CD4-positive, alpha-beta T cell treated with Interleukin-4 for 1 hour (primary cell): ENCODE measurements at regions not wholly inside any gene's neighbourhood (a gene's known extent, or its start where the extent isn't known, plus 50 kb on each side); places are given as distances from the start of the nearest gene placed in this dataset.
"Not testable (repeated sequence)": the region's sequence is repeated elsewhere in the genome, so short reads cannot be mapped to it uniquely, and the experiment has no call there.

Experiments used
- DNase-seq, 2 donors: peaks; one replicate each; pipeline ENCODE4 v3.0.0-alpha.2; 2020 to 2022

DNA sequence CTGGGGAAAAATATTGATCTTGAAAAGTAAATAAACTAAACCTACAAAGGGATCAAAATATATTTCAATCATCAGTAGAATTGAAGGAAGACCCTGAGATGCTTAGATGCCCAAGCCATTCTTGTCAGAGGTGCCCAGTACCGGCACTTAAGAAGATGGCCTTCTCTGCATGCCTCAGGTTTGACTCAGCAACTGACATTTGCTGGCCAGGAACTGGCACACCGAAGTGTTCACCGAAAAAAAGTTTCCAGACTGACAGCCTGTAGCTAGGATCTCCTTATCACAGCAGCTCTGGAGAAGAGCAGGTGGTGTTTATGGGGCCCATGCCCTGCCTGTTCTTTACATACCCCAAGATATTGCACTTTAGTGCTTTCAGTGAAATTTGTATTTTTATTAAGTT, 203.2 kb downstream of the MOXD1 start:
- no peak for DNase-seq

DNA sequence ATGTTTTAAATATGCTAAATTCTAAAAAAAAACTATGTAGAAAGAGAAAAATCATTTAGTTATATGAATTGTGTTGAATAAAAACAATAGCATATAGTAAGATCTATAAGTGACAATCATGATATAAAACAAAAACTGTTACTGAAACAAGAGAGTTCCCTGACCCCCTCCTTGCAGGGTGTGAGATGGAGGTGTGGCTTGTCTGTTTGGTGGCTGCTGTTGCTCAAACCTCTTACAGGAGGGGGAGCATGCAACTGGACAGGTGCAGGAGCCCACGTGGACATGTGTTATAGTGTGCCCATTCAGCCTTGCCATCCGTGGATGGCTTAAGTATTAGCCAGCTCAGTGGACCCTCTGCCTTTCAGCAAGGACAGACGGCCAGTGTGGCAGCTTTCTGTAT, 206.7 kb downstream of the MOXD1 start:
- no peak for DNase-seq

DNA sequence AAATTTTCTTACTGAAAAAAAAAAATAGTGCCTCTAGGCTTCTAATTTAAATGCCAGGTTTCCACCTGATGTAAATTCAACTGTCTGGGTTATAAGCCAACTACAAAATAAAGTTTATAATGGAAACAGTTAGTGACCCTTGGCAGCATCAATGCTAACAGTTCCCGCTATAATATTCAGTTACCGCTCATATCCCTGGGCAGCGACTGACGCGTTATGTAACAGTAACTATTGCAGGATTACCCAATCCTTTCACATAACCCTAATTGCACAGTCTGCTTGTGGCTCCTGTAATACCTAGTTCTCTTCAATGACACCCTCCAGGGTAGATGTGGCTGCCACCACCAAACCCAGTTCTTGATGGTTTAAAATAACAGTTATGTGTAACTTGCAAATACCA, 208.6 kb downstream of the MOXD1 start:
- DNase-seq, result no peak

DNA sequence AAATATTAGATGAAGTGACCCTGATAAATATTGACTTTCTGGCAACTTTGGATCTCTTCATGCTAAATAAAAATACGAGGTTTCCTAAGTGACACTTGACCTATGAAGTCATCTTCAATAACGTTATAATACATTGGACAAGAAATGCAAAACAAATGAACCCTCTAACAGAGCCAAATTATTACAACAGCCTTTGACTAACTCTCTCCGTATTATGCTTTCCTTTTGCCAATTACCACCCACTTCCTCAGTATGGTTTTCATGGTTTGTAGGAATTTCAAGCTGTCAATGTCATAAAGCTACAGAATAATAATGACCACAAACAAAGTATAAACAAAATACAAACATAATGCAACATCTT, 210.5 kb downstream of the MOXD1 start:
- DNase-seq, result no peak

DNA sequence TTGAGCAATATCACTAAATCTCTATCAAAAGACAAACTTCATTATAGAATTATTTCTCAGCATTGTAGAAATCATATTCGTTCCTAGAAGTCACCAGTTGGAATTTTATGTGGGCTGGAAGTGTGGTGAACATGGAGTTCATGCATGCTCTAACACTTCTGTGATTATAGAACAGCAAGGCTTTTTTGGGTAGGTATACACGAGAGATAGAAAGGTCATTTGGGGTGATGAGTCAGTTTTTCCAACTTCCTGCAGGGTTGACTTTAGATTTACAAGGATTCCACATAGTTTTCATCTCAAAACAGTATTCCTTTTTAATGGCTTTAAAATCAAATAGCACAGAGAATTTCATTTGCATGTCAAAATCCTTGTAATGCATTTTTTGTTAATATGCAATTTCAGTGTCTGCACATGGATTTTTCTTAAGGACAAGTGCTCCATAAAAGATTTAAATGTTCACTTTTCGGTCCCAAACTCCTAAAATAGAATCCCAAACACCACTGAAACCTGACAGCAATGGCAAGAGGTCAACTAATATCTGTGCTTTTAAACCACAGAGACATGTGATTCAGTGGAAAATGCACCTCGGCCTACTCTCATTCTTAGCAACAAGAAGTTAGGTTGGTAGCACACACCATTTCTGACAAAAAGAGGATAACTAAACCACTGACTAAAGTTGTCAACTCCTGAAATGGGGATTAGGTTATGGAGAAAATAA, 211.0 kb downstream of the MOXD1 start:
- no peak for DNase-seq

DNA sequence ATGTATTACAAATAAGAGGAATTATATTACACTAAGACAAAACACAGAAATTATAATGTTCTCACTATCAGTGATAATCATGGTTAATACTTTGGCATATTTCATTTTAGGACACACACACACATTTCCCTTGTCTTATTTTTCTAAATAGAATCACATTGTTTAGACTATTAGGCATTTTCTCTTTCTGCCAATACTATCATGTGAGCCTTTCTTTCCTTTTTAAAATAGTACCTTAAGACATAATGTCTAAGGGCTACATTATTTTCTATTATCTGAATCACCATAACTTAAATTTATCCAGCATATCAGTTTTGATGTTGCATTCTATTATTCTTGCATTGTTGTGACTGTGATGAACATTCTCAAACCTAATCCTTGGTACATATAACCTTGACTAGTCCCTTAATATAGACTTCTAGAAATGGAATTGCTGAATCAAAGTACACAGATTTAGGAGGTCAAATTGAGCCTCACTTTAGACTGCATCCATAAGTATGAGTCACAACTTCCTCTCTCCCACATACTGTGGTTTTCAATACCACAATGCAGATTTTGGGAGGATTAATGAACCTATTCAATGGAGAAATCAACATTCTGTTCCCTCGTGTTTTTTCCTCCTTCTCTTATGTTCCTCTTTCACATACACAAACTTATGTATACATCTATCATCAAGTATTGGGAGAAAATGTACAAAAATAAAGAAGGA, 212.6 kb downstream of the MOXD1 start:
- no peak for DNase-seq

DNA sequence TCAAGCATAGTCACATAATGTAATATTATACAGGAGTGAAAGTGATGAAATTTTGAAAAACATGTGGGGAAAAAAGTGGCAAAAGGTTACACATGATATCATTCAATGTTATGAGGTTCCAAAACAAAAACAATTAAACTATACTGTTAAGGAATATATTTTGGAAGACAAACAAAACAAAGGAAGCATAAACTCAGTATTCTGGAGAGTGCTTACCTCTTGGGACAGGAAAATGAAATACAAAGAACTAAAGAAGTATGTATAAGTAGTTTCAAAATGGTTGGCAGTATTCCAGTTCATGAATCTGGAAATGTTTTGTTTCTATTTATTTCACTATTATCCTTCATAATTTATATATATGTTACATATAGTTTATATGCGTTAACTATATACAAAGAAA, 213.5 kb downstream of the MOXD1 start:
- no peak for DNase-seq

DNA sequence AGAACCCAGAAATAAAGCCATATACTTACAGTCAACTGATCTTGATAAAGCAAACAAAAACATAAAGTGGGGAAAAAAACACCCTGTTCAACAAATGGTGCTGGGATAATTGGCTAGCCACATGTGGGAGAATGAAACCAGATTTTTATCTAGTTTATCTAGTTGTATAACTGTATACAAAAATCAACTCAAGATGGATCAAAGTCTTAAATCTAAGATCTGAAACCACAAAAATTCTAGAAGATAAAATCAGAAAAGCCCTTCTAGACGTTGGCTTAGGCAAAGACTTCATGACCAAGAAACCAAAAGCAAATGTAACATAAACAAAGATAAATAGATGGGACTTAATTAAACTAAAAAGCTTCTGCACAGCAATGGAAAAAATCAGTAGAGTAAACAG, 216.3 kb downstream of the MOXD1 start:
- not testable (repeated sequence) for DNase-seq

DNA sequence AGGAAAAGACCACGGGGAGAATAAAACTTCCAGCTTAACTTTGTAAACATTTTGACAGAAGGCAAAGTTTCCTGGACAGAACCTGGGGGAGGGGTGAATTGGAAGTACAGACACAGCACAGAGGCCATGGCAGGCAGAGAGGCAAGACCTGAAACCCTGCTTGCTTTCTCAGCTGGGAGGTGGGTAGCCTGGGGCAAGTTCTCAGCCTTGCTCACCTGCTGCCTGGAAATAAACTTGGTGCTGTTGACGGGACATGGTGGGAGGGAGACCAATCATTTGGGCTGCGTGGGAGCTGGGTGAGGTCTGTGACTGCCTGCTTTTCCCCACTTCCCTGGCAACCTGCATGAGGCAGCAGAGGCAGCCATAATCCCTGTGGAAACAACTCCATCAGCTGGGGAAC, 221.3 kb downstream of the MOXD1 start:
- no peak for DNase-seq

DNA sequence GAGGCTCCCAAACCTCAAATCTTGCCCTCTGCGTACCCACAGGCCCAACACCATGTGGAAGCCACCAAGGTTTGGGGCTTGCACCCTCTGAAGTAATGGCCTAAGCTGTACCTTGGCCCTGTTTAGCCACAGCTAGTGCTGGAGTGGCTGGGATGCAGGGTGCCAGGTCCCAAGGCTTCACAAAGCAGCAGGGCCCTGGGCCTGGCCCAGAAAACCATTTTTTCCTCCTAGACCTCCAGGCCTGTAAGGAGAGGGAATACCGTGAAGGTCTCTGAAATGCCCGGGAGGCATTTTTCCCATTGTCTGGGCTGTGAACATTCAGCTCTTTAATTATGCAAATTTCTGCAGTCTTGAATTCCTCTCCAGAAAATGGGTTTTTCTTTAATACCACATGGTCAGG, 223.7 kb upstream of the CCN2 start:
- DNase-seq, result no peak

DNA sequence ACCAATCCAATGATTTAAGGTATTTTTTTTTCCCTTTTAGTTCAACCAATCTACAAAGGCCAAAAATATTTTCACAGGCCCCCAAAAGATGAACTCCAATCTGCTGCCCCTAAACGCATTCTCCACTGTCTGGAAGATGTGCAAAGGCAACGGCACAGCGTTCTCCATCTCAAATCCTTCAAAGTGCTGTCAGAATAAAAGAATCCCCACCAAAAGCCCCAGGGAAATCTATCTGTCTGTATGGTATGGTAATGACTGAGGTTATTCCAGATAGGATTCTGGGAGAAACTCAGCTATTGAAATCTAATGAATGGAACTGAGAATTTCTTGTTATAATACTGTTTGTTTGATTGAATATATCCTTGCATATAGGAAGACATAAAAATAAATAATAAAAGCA, 217.8 kb upstream of the CCN2 start:
- no peak for DNase-seq

DNA sequence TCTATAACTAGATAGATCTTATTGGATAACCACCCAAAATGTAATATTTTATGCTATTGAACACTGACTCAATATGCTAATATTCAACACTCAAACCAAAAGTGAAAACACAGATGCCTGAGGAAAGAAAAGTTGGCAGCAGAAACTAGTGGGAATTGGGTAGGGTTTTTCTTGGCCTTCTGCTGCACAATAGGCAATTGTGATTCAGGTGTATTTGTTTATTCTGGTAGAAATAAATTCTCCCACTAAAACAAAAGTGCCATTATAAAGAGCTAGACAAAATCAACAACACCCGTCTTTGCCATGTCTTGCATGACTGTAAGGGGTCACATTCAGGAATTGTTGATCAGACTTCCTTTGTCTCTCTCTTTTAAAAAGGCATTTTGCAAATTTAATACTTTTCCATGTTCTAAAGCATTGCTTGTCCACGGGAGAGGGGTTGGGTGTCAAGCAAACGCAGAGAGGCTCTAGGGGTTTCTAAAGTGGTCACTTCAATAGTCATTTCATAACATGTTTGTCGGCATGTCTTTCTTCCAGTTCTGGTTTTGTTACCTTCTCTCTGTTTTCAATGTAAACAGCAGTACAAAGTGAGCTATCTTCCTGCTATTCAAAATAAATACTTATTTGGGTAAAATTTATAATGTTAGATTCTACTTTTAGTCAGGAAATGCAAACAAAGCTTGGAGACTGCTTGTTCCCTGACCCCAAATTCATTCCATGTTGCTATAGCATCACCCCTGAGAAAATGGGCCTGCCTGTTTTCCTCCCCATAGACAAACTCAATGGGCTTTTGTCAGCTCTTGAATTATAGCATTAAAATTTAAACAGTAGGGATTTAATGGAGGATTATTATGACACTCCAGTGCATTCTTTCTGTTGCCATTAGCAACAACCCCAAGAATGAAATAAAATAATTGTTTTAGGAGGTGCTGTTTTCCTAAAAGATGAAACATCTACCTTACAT, 217.0 kb upstream of the CCN2 start:
- DNase-seq, result no peak

DNA sequence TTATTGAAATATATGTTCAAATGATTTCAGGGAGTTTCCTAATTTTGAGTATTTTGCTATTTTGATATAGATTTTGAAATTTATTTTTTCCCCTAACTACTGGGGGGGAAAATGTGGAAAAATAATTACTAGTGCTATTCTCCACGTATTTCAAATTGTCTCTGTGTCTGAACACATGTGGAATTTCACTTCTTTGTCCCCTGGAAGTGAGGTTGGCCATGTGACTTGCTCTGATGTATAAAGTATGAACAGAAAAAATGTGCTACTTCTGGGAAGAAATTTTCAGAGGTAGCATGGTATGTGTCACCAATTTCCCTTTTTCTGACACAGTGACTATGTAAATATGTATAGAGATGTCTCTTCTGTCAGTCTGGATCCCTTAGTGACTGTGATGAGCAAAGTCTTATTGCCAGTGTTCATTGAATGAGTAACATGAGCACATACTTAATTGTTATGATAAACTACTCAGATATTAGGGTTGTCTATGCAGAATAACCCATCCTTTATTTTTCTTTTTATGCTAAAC, 215.4 kb upstream of the CCN2 start:
- no peak for DNase-seq

DNA sequence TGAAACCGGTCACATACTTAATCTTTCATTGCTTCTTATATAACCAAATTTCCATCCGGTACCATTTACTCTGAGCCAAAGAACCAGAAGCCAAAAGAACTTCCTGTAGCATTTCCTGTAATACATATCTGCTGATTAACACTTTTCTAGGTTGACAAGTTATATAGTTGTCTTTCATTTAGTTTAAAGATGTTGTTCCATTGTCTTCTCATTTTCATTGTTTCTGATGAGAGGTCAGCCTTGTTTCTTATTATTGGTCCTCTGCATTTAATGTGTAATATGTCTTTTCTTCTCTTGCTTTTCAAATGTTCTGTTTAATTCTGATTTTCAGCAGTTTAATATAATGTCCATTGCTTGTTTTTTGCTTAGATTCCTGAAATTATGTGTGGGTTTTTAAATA, 214.5 kb upstream of the CCN2 start:
- no peak for DNase-seq

DNA sequence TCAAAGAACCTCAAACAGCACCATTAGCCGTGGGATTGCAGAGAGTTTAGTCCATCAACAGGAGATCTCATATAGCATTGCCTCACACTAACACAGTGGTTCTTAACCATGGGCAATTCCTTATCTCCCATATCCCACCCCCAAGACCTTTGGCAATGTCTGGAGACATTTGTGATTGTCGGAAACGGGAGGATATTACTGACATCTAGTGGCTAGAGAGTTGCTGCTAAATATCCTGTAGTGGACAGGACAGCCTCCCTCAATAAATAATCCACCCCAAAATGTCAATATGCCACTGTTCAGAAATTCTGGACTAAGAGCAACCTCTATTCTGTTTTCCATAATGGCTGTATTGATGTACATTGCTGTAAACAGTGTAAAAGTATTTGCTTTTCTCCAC, 210.1 kb upstream of the CCN2 start:
- no peak for DNase-seq

DNA sequence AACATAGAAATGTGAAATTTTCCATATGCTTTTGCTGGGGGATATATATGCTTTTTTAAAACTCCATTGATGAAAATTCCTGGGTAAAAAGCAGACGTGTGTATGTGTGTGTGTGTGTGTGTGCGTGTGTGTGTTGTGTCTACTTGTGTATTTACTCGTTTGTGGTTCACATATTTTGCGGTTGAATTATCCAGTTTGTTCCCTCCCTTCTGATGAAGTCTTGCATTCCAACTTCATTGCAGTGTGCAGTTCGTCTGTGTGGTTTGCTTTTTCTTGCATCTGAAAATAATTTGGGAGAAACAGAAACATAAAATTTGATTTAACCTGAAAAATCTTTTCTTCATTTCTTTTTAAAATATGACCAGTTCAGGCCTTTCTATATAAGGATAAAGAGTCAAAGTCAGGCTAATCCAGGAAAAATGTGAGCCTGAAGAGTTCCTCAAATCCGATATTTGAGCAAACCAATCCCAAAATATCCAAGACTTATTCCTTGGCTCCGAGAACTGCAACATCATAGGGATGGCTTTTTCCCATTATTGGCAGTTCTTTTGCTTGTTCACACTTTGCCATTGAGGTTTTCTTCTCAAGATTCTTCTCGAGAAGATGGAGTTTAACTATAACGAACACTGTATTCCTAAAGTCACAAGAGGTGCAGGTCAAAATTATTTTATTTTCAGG, 202.2 kb upstream of the CCN2 start:
- DNase-seq, result no peak

DNA sequence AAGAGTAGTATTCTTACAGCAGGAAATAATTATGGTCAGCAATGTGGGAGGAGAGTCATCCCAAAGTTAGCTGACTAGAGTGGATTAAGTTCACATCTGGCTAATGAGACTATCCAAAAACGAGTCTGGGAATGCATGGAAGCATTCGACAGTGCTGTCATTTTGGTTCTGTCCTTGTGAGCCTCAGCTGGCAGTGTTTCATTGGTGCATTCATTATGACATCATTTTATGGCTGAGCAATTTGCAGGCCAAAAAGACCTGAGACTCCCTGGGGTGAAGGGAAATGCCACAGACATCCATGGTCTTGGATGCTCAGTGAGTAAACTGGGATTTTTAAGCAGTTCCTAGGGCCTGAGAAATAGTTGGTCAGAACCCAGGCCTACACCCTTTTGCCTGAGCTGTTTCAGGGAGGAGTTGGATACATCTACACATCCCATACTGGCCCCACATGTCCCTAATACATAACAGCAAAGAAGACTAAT, 196.4 kb upstream of the CCN2 start:
- DNase-seq, result no peak

DNA sequence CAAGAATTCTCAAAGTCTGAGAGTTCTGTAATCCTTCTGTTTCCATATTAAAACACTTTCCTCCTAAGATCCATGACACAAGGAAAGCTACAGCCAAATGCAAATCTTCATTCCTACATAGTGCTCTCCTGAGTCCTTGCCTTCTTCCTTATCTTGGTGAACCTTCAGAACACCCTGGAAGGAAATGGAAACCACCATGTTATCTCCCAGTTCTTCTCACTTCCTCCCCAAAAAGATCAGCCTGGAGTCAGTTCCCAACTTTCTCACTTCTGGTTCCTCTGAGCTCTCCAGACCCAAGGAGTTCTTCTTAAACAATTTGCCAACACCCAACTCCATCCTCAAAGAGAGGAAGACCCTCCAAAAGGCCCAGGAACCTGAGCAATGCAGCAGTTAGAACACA, 193.3 kb upstream of the CCN2 start:
- no peak for DNase-seq

DNA sequence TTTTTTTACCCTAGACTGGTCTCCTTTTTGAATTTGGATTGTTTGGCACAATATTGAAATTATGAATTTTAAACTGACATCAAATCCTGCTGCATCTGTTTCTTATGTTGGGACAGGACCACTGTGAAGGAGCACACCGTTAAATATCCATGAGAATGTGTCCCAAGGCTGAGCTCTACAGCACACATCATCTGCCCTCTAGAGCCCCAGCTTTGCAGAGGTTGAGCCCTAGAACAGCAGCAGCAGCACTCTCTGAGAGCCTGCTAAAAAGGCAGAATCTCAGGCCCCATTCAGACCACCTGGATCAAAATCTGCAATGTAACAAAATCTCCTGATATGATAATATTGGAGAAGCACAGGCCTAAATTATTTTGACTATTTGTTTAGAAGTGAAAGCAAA, 192.1 kb upstream of the CCN2 start:
- DNase-seq, result no peak

DNA sequence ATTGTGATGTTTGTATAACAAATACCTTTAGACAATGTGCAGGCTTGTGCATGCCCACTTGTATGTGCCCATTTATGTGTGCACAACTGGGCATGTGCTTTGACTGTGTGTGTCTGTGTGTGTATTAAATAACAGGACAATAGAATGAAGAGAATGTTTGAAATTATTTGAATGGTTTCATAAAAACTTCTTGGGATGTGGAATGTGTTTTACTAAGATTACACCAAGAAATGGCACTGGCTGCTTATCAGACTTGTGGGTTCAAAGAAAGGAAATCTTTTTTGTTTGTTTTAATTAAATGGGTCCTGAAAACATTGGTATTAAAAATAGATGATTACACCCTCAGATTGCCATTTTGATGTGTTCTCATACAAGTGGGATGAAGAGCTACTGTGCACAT, 191.6 kb upstream of the CCN2 start:
- DNase-seq, result no peak

DNA sequence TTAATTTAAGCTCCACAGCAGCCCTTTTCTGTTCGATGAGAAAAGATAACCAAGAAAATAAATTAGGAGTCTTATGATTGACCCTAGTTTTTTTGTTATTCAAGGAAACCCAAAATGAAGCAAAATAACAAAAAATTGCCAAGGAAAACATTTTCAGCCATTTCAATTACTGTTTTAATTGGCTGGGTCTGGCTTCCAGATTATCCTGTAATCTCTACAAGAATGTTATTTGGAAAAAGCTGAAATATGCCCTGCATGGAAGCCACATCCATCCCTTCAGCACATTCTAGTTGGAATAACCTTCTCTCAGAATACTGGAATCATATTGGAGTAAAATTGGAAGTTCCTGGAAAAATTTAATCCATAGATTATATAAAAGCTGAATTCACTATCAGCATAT, 191.1 kb upstream of the CCN2 start:
- DNase-seq, result no peak

DNA sequence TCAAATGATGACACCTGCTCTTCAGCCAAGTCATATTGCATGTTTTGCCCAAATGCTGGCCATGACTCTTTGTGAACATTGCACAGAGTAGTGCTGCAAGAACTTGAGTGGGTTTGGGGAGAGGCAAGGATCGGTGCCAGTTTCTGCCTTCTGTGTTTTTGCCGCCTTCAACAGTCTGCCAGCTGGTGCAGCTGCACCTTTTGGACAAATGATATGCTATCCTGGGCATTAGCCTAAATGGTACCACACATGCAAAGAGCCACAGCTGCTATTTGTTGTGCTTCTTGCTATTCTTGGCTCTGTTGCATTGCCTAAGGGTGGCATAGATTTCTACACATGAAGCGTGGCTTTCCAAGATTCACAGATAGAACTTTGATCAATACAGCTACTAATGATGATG, 189.0 kb upstream of the CCN2 start:
- no peak for DNase-seq

DNA sequence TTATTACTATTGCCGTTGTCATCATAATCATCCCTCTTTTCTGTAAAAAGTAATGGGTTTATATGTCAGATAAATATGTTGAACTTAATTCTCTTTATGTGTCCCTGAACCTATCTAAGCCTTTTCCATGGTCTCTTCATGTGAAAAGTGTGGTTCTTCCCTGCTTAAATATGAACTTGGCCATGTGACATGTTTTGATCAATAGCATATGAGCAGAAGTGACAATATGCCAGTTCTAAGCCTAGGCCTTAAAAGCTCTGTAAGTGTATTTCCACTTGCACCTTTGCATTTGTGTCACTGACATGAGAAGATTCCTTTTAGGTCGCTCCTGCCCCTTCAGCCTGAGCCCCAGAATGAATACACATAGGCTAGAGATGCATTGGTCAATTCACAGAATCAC, 188.4 kb upstream of the CCN2 start:
- DNase-seq, result no peak
